Right ventricle myocardium inferior (tissue), 1 donor: ENCODE measurements at regions not wholly inside any gene's neighbourhood (a gene's known extent, or its start where the extent isn't known, plus 50 kb on each side); places are given as distances from the start of the nearest gene placed in this dataset.
"Not testable (repeated sequence)": the region's sequence is repeated elsewhere in the genome, so short reads cannot be mapped to it uniquely, and the experiment has no call there.

Experiments used
- ATAC-seq: fragments of 200-7000 bp; cut with Tn5 transposase; one replicate; pipeline ENCODE4 v1.9.1; 2020; ENCODE audit warnings: mild to moderate bottlenecking, moderate library complexity
- DNase-seq: peaks from one replicate; pipeline ENCODE4 v3.0.0; 2021; ENCODE audit errors: missing footprints
- intact Hi-C: fragments of 100-400 bp; cut with DNase I; formaldehyde crosslinking; loops from one replicate; pipeline ENCODE4 v1.11.0; 2022
- donor health status: DM: no; HTN: yes; CAD: no; lungs with severe emphysema.

DNA sequence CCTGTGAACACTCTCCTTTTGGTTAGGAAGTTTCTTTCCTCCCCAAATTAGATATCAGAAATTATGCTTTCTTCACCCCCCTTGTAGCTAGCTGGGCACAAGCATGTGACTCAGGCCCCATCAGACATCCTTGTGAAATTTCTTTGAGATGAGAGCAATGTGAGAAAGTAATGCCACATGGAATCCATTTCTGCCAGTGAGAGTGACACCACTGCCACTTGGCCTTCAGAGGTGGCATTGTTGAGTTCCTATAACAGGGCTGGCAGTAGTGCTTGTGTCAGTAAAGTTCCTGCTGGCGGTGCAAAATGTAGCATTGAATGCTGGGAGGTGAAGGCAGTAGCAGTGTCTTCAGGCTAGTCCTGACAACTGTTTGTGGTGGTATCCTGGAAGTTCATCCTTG lies 80.7 kb upstream of the ZNF280D start:
- peak; percentile 58 for ATAC-seq
- intact Hi-C loops: loop anchor here (5.0 kb wide), 1 partner anchor 82 kb away; the partner anchor contains the start of gene ZNF280D
- DNase-seq: no peak

GRCh38 chr15:56812961-56813360 lies 79.7 kb upstream of the ZNF280D start:
- intact Hi-C loops: loop anchor here (5.0 kb wide), 1 partner anchor 81 kb away; the partner anchor contains the start of gene ZNF280D
- ATAC-seq (no peak), DNase-seq (no peak)

DNA sequence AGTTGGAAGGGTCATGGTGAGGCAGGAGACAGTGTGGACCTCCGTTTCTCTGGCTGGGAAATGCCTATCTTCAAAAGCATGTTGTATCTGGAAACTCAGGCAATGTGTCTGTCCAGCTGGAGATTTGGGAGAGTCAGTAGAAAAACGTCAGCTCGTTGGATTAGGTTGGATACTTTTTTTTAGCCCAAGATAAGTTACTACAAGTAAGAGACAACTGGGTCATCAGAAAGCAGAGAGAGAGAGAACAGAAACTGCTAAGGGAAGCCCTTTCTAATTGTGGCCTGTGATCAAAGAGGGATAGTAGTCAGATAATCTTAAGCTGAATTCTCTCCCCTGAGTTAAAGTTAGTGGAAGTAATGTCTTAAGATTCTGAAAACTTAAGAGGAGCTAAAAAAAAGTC lies 78.9 kb upstream of the ZNF280D start:
- intact Hi-C loops: loop anchor here (5.0 kb wide), 1 partner anchor 80 kb away; the partner anchor contains the start of gene ZNF280D
- ATAC-seq: no peak
- DNase-seq: no peak

GRCh38 chr15:56811586-56811985 lies 78.3 kb upstream of the ZNF280D start:
- ATAC-seq (no peak), DNase-seq (no peak)
- intact Hi-C loops: loop anchor here (5.0 kb wide), 1 partner anchor 79 kb away; the partner anchor contains the start of gene ZNF280D

- intact Hi-C loops: no loop called here
- DNase-seq: no peak
- ATAC-seq: no peak
Measured at GRCh38 chr15:56808160-56808559, 74.9 kb upstream of the ZNF280D start.

DNA sequence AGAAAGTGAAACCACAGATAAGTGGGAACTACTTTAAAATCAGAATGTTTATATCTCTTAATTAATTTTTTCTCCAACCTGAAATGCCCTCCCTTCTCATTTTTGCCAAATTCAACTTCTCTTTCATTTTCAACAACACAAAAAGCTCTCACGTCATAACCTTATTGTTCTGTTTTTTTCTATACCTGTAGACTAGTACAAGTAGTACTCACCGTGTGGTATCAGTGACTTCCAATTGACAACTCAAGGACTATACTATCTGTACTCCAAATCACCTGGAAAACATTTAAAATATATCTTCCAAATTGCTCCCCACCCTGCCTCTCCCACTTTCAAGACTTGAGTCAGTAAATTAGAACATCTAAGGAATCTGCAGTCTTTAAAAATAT lies 72.8 kb upstream of the ZNF280D start:
- no peak for DNase-seq
- intact Hi-C loops: no loop called here
- ATAC-seq: no peak

GRCh38 chr15:56805466-56806147 lies 72.3 kb upstream of the ZNF280D start:
- DNase-seq: no peak
- peak; percentile 64 for ATAC-seq
- intact Hi-C loops: no loop called here

- DNase-seq (no peak), ATAC-seq (no peak)
- intact Hi-C loops: no loop called here
Measured at GRCh38 chr15:56804938-56805337, 71.6 kb upstream of the ZNF280D start.

DNA sequence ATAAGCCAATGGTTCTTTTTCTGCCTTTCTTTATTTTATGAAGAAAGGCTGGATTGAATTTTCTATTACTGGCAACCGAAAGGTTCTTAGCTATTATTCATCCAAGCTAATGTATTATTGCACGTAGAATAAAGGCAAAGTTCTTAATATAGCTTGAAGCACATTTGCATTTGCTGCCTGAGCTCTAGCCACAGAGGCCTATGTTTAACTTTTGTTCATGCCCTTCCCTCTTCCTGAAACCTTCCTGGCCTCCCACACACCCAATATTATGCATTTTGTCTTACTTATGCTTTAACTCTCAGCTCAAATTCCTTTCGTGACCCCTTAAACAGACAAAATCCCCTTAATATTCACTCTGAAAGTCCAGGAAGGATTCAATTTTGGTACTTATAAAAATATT lies 71.0 kb upstream of the ZNF280D start:
- intact Hi-C loops: no loop called here
- DNase-seq (no peak), ATAC-seq (no peak)

GRCh38 chr15:56802161-56802560 lies 68.9 kb upstream of the ZNF280D start:
- ATAC-seq (no peak), DNase-seq (no peak)
- intact Hi-C loops: no loop called here

- ATAC-seq (no peak), DNase-seq (no peak)
- intact Hi-C loops: loop anchor here (10.0 kb wide), 1 partner anchor 134 kb away; no protein-coding TSS in a partner anchor
Measured at GRCh38 chr15:56798639-56799038, 65.3 kb upstream of the ZNF280D start.

- intact Hi-C loops: loop anchor here (10.0 kb wide), 1 partner anchor 133 kb away; no protein-coding TSS in a partner anchor
- no peak for ATAC-seq
- DNase-seq: no peak
Measured at GRCh38 chr15:56797720-56798275, 64.5 kb upstream of the ZNF280D start.

DNA sequence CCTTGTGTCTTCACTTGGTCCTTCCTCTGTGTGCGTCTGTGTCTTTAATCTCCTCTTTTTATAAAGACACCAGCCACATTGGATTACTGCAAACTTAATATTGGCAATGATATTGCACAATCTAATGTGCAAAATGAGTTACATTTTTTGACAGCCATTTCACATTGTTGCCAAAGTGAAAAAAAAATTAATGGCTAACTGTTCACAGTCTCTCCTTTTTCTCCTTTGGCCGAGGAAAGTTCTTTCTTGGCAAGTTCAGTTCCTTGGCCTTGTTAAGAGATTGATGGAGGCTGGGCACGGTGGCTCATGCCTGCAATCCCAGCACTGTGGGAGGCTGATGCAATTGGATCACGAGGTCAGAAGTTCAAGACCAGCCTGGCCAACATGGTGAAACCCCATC lies 62.2 kb upstream of the ZNF280D start:
- DNase-seq (no peak), ATAC-seq (peak; percentile 56)
- intact Hi-C loops: loop anchor here (10.0 kb wide), 1 partner anchor 131 kb away; no protein-coding TSS in a partner anchor

GRCh38 chr15:56794553-56795329 lies 61.4 kb upstream of the ZNF280D start:
- DNase-seq (no peak), ATAC-seq (no peak)
- intact Hi-C loops: loop anchor here (10.0 kb wide), 1 partner anchor 130 kb away; no protein-coding TSS in a partner anchor

DNA sequence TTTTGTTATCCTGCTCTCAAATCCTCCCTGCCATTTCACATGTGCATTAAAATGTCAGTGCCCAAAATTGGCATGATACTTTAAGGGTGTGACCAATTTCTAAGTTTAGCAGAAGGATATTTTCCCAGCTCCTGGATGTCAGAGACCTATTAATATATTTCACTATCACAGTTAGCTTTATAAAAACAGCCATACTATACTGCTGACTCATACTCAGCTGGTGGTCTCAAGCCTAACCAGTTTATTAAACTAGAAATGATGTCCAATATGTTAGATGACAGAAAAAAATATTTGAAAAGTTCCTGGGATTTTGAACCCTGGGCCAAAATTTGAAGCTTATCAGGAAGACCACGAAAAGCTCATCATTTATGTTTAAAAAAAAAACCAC lies 60.9 kb upstream of the ZNF280D start:
- DNase-seq: no peak
- intact Hi-C loops: loop anchor here (10.0 kb wide), 1 partner anchor 129 kb away; no protein-coding TSS in a partner anchor
- peak; percentile 54 for ATAC-seq

DNA sequence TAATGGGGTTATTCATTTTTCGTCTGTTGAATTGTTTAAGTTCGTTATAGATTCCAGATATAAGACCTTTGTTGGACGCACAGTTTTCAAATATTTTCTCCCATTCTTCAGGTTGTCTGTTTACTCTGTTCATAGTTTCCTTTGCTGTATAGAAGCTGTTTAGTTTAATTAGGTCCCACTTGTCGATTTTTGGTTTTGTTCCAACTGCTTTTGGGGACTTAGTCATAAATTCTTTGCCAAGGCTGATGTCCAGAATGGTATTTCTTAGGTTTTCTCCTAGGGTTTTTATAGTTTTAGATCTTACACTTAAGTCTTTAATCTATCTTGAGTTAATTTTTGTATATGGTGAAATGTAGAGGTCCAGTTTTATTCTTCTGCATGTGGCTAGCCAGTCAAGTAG lies 58.9 kb upstream of the ZNF280D start:
- intact Hi-C loops: loop anchor here (10.0 kb wide), 1 partner anchor 127 kb away; no protein-coding TSS in a partner anchor
- DNase-seq (no peak), ATAC-seq (no peak)

DNA sequence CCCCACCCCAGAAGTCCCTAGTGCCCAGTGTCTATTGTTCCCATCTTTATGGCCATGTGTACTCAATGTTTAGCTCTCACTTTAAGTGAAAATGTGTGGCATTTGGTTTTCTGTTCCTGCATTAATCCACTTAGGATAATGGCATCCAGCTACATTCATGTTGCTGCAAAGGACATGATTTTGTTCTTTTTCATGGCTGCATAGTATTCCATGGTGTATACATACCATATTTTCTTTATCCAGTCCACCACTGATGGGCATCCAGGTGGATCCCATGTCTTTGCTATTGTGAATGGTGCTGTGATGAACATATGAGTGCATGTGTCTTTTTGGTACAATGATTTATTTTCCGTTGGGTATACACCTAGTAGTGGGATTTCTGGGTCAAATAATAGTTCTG lies 58.2 kb upstream of the ZNF280D start:
- not testable (repeated sequence) for DNase-seq, ATAC-seq
- intact Hi-C loops: loop anchor here (10.0 kb wide), 1 partner anchor 127 kb away; no protein-coding TSS in a partner anchor

GRCh38 chr15:56788359-56788758 lies 55.0 kb upstream of the ZNF280D start:
- intact Hi-C loops: no loop called here
- DNase-seq: no peak
- no peak for ATAC-seq

GRCh38 chr15:56786966-56787365 lies 53.7 kb upstream of the ZNF280D start:
- DNase-seq (no peak), ATAC-seq (no peak)
- intact Hi-C loops: no loop called here
